ENCODE measurements at regions not wholly inside any gene's neighbourhood (a gene's known extent, or its start where the extent isn't known, plus 50 kb on each side); places are given as distances from the start of the nearest gene placed in this dataset.

DNA sequence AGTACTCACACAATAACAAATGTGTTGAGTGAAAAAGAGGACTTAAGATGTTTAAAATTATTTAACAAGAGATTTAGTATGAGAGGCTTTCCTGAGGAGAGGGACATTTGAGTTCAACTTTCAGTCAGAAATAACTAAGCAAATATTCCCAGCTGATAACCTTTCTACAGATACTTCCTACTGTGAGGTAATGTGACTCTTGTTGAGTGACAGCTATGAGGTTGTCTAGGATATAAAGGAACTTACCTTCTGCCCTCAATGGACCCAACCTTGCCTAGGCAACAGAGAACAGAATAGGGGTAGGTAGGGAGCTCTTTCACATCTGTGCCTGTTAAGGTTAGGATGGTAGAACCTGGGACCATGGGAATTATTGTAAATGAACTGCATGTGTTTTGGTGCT lies 54.7 kb downstream of the GLUD2 start:
- DNase-seq, result no peak
- intact Hi-C loops (cut with micrococcal nuclease), result no loop called here
- no peak for ATAC-seq

DNA sequence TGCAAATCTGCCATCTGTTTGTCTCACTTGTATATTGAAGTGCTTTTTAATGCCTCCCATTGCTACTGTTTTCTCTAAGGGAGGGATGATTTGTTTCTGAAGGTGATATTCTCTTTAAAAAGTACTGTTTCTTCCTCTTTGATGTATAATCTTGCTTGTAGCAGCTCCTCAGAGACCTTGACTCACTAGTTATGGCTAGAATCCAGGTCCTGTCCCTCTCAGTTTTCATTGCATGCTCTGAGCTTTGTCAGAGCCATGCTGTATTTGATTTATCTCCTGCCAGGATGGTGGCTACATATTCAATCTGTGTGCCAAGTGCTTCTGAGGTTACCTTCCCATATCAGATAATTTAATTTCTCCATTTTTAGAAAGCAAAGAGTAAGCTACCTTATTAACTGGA lies 56.0 kb downstream of the GLUD2 start:
- intact Hi-C loops (cut with micrococcal nuclease), result no loop called here
- DNase-seq (no peak), ATAC-seq (no peak)

DNA sequence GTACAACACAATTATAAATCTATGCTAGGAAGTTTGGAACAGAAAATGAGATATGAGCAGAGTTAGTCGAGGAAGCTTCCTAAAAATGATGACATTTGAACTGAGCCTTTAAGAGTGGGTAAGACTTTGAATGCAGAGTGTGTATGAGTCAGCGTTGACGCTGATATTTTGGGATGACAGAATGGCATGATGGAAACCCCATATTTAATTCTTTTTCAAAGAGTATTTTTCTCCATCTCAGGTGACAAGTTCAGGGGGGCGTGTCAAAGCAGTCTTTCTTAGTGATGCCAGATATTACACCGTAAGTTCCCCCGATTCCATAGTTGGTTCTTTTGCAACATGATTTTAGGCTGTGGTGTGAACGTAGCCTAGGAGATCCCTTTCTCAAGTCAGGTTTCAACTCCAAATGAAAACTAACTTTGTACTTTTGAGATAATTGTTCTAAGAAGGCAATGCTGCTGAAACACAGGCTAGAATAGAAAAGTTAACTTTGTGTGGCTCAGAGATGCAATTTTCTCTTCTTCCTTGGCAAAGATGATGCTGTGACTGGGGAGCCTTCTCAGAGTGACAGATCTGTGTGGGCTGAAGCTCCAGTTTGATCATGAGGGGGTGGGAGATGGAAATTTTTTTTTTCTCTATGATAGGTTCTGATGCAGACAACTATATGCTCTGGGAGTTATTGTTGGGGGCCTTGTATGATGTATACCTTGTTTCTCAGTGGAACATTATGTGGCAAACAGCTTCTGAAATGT lies 59.2 kb downstream of the GLUD2 start:
- intact Hi-C loops (cut with micrococcal nuclease), result no loop called here
- ATAC-seq (no peak), DNase-seq (no peak)

DNA sequence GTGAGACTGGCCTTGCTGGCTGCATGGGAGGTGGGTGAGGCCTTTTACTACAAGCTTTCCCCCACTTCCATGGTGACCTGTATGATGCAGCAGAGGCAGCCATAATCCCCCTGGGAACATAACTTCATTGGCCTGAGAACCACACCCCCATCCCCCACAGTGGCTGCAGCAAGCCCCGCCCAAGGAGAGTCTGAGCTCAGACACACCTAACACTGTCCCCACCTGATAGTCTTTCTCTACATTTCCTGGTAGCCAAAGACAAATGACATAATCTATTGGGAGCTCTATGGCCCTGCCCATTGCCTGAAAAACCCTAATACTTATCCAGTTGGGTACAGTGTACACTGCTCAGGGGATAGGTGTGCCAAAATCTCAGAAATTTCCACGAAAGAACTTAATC lies 62.6 kb downstream of the GLUD2 start:
- DNase-seq, result no peak
- intact Hi-C loops (cut with micrococcal nuclease), result no loop called here
- ATAC-seq, result no peak

DNA sequence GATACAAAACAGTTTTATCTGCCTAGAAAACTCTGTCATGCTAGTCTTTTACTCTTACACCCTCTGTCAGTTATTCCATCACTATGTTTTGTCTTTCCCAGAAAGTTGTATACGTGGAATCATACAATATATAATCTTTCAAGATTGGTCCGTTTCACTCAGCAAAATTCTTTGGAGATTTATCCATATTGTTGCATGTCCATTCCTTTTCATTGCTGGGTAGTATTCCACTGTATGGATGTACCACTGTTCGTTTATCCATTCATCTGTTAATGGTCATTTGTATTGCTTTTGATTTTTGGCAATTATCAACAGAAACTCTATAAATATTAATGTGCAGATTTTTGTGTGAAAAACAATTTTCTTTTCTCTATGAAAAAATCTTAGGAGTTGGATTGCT lies 63.1 kb downstream of the GLUD2 start:
- intact Hi-C loops (cut with micrococcal nuclease), result no loop called here
- no peak for DNase-seq
- ATAC-seq, result no peak

DNA sequence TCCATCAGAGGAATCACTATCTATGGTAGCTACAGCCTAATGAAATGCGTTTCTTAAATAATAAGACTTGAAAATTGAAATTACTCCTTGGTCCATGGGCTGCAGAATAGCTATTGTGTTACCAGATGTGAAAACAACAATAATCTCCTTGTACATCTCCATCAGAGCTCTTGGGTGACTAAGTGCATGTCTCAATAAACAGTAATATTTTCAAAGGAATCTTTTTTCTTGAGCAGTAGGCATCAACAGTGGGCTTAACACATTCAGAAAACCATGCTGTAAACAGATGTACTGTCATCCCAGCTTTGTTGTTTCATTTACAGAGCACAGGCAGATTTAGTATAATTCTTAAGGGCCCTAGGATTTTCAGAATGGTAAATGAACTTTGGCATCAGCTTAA lies 67.3 kb downstream of the GLUD2 start:
- ATAC-seq, result no peak
- intact Hi-C loops (cut with micrococcal nuclease), result no loop called here
- no peak for DNase-seq

DNA sequence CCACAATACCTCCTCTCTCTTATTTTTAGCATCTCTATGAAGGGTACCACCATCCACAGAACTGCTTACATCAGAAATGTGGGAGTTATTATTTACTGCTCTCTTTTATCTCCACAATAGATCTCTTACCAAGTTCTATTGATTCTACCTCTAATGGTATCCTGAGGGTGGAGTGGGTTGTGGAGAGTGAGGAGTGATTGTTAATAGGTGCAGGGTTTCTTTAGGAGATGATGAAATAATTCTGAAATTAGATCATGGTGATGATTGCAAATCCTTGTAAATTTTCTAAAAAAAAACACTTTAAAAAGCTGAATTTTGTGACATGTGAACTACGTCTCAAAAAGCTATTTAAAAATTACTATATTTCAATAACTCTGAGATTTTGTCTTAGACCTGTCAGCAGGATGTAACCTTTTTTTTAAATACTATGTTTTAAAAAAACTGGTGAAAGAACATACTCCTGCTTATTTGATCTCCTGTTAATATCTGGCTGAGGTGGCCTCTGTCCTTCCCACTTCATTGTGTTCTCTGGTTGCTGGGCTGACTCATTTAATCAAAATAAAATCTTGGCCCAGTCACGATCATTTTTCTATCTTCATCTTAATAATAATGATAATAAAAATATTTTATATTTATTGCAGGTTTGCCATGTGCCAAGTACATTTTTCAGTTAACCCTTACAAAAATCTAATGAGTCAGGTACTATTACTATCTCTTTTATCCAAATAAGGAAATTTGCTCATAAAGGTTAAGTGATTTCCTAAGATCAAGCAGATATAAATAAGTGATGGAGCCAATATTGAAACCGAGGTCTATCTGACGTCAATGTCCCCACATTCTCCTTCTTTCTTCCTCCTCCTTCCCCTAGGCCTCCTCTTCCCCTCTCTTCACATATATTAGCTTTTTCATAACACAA lies 73.5 kb downstream of the GLUD2 start:
- intact Hi-C loops (cut with micrococcal nuclease), result no loop called here
- no peak for ATAC-seq
- no peak for DNase-seq

DNA sequence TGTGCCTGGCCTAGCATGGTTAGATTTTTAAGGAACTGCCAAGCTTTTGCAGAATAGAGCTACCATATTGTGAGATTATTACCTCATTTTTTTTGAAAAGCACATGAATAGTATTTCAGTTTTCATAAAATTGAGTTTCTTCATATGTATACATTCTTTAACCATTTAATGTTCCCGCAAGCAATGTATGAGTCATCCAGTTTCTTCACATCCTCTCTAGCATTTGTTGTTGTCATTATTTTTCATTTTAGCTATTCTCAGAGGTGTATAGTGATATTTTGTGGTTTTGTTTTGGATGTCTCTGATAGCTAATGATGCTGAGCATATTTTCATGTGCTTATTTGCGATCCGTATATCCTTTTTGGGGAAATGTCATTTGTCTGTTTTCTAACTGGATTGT lies 74.9 kb downstream of the GLUD2 start:
- intact Hi-C loops (cut with micrococcal nuclease), result no loop called here
- DNase-seq, result no peak
- no peak for ATAC-seq

DNA sequence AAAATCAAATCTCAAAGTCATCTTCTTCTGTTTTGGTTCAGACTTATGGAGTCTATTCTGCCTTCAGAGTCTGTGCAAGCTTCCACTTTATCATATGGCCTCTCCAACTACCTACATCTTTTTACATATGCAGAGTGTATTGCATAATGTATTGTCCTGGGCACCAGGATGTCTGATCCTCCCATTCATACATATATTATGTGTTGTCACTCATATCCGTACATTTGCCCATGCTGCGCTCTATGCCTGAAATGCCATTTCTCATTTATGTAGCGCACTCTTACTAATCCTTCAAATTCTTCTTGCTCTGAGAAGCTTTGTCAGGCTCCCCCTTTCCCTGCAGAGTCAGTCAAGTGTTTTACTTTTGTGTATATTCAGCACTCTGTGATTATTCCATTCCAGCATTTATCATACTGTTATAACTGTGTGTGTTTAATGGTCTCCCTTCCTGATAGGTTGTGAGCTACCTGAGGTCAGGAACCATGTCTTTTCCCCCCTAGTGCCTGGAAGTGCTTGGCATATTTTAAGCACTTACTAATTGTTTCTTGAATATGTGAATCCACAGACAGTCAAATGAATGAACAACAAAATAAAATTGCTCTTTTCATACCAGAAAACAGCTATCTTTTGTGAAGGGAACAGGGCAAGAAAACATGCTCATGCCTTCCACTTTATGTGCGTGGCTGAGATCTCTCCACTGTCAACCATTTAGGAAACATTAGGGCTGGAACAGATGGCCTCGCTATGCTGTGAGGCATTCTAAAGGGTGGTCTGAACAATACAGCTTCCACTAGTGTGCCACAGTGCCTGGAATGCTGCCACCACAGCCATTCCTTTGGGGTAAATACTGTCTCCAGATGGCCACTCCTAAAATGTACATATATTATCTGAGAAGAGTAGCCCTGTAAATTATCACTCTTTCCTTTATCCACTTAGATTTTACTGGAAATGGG lies 81.8 kb downstream of the GLUD2 start:
- no peak for DNase-seq
- intact Hi-C loops (cut with micrococcal nuclease), result no loop called here
- no peak for ATAC-seq

DNA sequence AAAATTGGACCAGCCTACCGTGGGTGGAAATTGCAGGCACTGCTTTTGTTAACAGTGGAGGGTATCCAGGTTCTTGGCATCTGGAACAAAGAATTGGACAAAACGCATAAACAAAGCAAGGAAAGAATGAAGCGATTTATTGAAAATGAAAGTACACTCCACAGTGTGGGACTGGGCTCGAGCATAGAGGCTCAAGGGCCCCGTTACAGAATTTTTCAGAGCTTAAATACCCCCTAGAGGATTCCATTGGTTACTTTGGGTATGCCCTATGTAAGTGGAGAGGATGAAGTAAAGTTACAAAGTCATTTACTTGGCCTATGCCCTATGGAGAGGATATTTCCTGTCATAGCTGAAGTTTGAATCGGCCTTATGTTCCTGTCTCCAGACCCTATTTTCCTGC lies 85.3 kb downstream of the GLUD2 start:
- intact Hi-C loops (cut with micrococcal nuclease), result no loop called here
- no peak for ATAC-seq
- DNase-seq, result no peak

DNA sequence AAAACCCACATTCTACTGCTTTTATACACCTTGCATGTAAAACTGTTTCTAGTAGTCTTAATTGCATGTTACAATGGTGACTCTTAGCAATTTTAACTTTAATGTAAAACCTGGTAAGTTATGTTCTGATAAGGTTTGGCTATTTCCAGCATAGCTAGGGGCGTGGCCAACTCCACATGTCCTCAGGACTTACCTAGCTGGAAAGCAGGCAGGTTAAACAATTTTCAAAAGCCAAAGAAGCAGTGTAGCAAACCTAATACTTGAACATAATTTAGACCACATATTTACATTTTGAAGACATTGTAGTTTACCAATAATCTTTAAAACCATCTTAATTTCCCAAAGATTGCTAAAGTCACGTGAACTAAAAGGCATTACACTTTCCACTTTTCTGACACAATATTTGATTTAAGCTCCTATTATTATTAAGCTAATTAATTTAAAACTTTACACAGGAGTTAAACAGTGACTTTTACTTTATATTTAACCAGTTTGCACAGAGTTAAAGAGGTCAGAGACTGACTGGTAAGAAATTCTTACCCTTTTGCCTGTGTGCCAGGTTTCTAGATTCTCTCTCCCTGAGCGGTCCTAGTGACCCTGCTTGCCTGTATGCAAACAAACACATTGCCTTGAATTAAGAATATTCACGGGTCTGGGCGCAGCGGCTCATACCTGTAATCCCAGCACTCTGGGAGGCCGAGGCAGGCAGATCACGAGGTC lies 88.2 kb downstream of the GLUD2 start:
- DNase-seq (no peak), ATAC-seq (no peak)
- intact Hi-C loops (cut with micrococcal nuclease), result no loop called here

DNA sequence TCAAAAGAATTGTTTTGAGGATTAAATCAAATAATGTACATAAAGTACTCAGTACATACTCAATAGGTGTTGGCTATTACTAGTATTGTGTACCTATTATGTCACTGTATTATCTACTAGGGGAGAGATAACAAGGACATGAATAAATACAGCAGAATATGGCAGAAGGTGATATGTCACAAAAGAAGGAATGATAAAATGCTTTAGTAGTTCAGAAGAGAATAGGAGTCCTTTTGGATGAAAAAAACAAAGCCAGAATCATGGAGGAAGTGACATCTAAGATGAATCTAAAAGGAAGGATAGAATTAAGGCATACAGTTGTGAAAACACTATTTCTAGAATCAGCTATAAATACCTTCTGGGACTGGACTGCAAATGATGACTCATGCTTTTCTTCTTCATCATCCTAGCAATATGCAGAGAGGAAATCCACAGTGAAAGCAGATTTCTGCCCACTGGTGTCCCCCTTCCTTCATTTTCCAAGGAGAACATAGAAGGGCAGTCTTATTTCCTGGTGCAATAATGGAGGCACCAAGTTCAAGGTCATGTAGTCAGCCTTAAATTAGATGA lies 98.7 kb downstream of the GLUD2 start:
- ATAC-seq, result no peak
- DNase-seq, result no peak
- intact Hi-C loops (cut with micrococcal nuclease), result no loop called here

DNA sequence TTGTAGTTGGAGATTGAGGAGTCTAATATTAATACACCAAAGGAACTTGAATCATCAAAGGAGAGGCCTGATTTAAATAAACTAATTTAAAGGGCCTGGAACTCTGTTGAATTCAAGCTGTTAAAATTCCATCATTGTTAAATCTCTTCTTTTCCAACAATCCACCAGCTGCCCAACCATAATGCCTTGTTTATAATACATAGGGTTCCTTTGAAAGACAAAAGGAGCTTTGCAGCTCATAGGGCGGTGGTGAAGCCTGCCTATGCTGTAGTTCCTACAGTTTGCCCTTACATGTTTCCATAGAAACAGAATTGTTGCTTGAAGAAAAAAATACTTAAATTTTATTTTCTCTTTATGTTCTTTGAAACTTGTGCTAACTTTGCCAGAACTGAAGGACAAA lies 102.8 kb downstream of the GLUD2 start:
- intact Hi-C loops (cut with micrococcal nuclease), result no loop called here
- ATAC-seq (no peak), DNase-seq (no peak)

DNA sequence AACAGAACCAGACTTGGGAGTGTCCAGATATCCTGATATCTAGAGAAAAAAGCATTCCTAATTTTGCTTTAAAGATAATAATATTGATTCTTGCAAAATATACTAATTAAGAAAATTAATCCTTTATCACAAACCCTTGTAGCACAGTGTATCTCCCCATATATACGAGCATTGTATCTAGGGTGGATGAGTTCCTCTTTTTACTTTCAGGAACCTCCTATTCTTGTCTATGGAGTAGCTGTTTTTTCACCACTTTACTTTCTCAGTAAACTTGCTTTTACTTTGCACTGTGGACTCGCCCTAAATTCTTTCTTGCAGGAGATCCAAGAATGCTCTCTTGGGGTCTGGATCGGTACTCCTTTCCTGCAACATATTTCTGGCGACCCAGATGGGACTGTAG lies 103.9 kb downstream of the GLUD2 start:
- intact Hi-C loops (cut with micrococcal nuclease), result no loop called here
- ATAC-seq (no peak), DNase-seq (no peak)

DNA sequence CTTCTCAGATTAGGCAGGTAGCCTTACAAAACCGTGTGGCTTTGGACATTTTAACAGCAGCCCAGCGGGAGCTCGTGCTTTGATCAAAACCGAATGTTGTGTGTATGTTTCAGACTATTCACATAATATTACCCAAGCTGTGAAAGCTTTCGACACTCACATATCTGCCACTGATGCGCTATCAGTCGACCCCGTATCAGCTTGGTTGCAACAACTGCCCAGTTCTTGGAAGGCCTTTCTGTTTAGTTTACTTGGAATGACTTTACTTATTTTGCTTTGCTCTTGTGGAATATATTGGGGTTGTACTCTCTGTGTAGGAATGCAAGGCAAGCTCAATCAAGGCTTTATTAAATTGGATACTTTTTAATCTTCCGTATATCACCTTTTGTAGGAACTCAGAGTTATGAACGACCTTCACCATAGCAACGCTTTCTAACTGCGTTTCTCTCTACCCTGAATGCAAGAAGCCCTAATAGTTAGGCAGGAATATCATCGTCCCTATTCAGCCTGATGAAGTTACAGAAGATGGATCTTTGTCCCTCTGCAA lies 107.5 kb downstream of the GLUD2 start:
- ATAC-seq, result no peak
- intact Hi-C loops (cut with micrococcal nuclease), result no loop called here
- no peak for DNase-seq

DNA sequence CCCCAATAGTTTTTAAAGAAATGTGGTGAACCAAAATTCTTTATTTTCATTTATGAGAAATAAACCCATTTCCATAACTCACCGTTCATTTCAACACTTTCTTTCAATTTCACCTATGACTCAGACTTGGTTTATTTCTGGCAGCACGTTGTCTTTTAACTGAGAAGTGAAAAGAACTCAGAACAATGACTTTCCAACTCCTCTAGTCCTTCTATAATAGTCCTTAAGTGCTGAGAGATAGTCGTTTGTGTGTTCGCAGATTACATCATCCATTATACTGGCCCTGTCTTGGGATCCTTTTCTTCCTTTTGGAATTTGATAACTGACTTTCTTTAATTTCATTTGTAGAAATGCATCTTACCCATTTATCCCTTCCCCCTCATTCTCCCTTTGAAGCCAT lies 113.6 kb downstream of the GLUD2 start:
- DNase-seq (no peak), ATAC-seq (no peak)
- intact Hi-C loops (cut with micrococcal nuclease), result no loop called here

DNA sequence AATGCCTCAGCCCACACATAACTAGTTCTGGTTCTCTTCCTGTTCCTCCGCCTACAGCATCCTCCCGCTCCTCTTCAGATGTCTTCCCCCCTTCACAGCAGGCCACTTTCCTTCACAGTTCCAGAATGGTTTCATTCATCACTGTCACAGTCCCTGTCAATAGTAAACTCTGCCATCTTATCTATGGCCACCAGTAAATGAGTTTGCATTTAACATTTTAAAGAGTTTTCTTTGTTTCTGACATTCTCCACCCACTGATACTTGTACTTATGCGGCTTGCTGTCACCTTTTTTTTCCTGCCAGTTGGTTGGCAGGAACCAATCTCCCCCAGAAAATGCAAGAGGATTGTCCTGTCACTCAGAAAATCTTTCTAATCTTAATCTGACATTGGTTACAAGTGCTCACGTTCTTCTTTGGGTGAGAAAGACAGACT lies 114.1 kb downstream of the GLUD2 start:
- intact Hi-C loops (cut with micrococcal nuclease), result no loop called here
- no peak for ATAC-seq
- DNase-seq, result no peak

DNA sequence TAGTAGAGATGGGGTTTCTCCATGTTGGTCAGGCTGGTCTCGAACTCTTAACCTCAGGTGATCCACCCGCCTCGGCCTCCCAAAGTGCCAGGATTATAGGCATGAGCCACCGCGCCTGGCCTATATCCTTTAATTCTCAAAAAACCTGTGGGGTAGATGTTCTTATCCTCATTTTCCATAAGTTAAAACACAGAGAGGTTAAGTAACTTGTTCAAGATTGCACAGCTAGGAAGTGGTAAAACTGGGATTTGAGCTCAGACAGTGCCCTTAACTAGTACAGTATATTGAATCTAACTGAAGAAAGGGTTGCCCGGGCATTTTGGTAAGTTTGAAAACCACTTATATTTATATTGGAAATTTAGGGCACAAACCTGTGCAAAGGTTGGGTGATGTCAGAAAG lies 116.0 kb downstream of the GLUD2 start:
- intact Hi-C loops (cut with micrococcal nuclease), result no loop called here
- no peak for DNase-seq
- no peak for ATAC-seq

Data from left ventricle myocardium superior (tissue), 1 donor.